Upper lobe of left lung (tissue), 6 donors: ENCODE measurements at regions not wholly inside any gene's neighbourhood (a gene's known extent, or its start where the extent isn't known, plus 50 kb on each side); places are given as distances from the start of the nearest gene placed in this dataset.

Source experiments
- ATAC-seq, 2 donors: fragments of 200-7000 bp; cut with Tn5 transposase; one replicate each; pipeline ENCODE4 v1.9.1; 2022; ENCODE audit warnings: mild to moderate bottlenecking in 2 of 2, moderate library complexity in 2 of 2; ENCODE audit not compliant: low FRiP score in 2 of 2
- DNase-seq, 2 donors: peaks; one replicate each; pipeline ENCODE4 v3.0.0-alpha.2; 2019 to 2020
- H3K27ac ChIP-seq, 4 donors: fragments of 200-600 bp; sonication (generic); one replicate each; pipeline ENCODE4 v1.5.1; 2016 to 2019
- H3K27me3 ChIP-seq, 4 donors: fragments of 200-600 bp; sonication (generic); one replicate each; pipeline ENCODE4 v1.5.1; 2017 to 2019
- H3K36me3 ChIP-seq, 4 donors: fragments of 200-600 bp; sonication (generic); one replicate each; pipeline ENCODE4 v1.5.1; 2016 to 2019
- H3K4me1 ChIP-seq, 4 donors: fragments of 200-600 bp; sonication (generic); one replicate each; pipeline ENCODE4 v1.5.1; 2018 to 2019
- H3K4me3 ChIP-seq, 4 donors: fragments of 200-600 bp; sonication (generic); one replicate each; pipeline ENCODE4 v1.5.1; 2017 to 2019; ENCODE audit warnings: mild to moderate bottlenecking in 2 of 4, moderate library complexity in 1 of 4
- H3K9me3 ChIP-seq, 4 donors: fragments of 200-600 bp; sonication (generic); one replicate each; pipeline ENCODE4 v1.5.1; 2018 to 2019
- EP300 ChIP-seq, 4 donors: sonication (generic); formaldehyde crosslinking; IDR thresholded peaks; one replicate each; pipeline ENCODE4 v1.5.1; 2017; ENCODE audit warnings: antibody characterized with exemption in 4 of 4, control low read depth in 2 of 4
- POLR2A ChIP-seq, 4 donors: fragments of 450-650 bp; IDR thresholded peaks; one replicate each; pipeline ENCODE4 v1.5.1; 2016 to 2017; ENCODE audit warnings: antibody characterized with exemption in 4 of 4, mild to moderate bottlenecking in 2 of 4
- POLR2AphosphoS5 ChIP-seq, 2 donors: sonication (generic); formaldehyde crosslinking; IDR thresholded peaks; one replicate each; pipeline ENCODE4 v1.5.1; 2017; ENCODE audit warnings: antibody characterized with exemption in 2 of 2
- WGBS, 2 donors: methylation state at CpG; one replicate each; pipeline ENCODE4 v1.1.5; 2017 to 2018; 5-methylcytosine and 5-hydroxymethylcytosine counted together
- TF ChIP-seq, protein P1 (sequence below), 6 experiments: fragments of 450-650 bp in 4 of 6; fragments of 200-600 bp in 2 of 6; sonication (generic) in 2 of 6; IDR thresholded peaks; one replicate each; pipeline ENCODE4 v1.5.1; 2016 to 2019; ENCODE audit warnings: antibody characterized with exemption in 6 of 6
- donor health status: DM: no; HTN: no; CAD: no; lungs with moderate emphysema.
- donor health status: DM: no; HTN: yes; CAD: no; lungs with severe emphysema.

DNA sequence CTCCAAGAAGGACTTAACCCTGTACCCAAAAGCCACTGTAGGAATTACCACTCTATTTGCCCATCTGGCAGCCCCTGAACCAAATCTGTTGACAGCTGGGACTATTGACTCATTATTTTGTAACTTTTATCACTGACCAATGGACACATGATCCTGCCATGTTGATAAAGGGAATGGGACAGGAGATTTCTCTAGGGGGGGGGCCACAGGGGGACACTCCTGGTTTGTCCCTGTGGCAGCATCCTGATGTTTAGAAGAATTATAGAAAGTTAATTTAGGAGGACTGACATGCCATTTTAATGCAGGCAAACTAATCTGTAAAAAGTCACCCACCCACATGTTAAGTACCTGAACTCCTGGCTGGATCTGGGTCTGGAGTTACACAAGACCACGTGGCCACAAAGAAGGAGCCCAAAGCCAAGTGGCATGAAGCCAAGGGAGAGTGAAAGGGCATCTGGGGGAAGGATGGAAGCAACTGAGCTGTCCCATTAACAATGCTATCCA lies 558.1 kb downstream of the ETS1 start:
- no peak overlapping the region for H3K4me3 ChIP-seq
- no peak overlapping the region for H3K27ac ChIP-seq
- TF ChIP-seq POLR2AphosphoS5 (IDR thresholded peaks at IDR 0.05) = no peak
- TF ChIP-seq POLR2A (IDR thresholded peaks at IDR 0.05) = no peak
- TF ChIP-seq, protein P1, sequence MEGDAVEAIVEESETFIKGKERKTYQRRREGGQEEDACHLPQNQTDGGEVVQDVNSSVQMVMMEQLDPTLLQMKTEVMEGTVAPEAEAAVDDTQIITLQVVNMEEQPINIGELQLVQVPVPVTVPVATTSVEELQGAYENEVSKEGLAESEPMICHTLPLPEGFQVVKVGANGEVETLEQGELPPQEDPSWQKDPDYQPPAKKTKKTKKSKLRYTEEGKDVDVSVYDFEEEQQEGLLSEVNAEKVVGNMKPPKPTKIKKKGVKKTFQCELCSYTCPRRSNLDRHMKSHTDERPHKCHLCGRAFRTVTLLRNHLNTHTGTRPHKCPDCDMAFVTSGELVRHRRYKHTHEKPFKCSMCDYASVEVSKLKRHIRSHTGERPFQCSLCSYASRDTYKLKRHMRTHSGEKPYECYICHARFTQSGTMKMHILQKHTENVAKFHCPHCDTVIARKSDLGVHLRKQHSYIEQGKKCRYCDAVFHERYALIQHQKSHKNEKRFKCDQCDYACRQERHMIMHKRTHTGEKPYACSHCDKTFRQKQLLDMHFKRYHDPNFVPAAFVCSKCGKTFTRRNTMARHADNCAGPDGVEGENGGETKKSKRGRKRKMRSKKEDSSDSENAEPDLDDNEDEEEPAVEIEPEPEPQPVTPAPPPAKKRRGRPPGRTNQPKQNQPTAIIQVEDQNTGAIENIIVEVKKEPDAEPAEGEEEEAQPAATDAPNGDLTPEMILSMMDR (IDR thresholded peaks at IDR 0.05) = no peak
- TF ChIP-seq EP300 (IDR thresholded peaks at IDR 0.05) = no peak
- WGBS, 2 donors = 0 to 5% methylated on average over 1 of the region's 1 CpG
- H3K27me3 ChIP-seq = no peaks in the 10 kb centered on the region
- H3K9me3 ChIP-seq = no peaks in the 10 kb centered on the region
- no peaks in the 10 kb centered on the region for H3K36me3 ChIP-seq
- no peak for DNase-seq
- H3K4me1 ChIP-seq = peaks cover 0 to 5% (median 1%) of the 10 kb centered on the region in 4 donors
- ATAC-seq = no peak

DNA sequence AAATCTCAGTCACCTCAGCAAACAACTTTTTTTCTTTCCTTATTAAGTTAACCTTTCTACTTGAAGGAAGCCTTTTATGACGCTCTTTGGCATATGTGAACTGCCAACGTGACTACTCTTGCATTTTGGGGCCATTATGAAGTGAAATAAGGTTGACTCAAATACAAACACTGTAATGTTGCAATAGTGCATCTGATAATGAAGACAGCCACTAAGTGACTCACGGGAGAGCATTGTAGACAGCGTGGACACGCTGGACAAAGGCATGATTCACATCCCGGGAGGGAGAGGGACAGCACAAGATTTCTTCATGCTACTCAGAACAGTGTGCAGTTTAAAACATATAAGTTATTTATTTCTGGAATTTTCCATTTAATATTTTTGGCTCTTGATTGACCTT lies 560.8 kb downstream of the ETS1 start:
- 48 to 57% methylated on average over 6 of the region's 6 CpGs for WGBS, 2 donors
- TF ChIP-seq EP300 (IDR thresholded peaks at IDR 0.05) = no peak
- TF ChIP-seq, protein P1 (IDR thresholded peaks at IDR 0.05) = no peak
- no peak for TF ChIP-seq POLR2AphosphoS5 (IDR thresholded peaks at IDR 0.05)
- TF ChIP-seq POLR2A (IDR thresholded peaks at IDR 0.05) = no peak
- Histone ChIP-seq H3K27me3 (no peaks in the 10 kb centered on the region), H3K4me1 (peaks cover 0 to 5% (median under 1%) of the 10 kb centered on the region in 4 donors), H3K9me3 (no peaks in the 10 kb centered on the region), H3K27ac (no peak overlapping the region), H3K4me3 (no peak overlapping the region), H3K36me3 (no peaks in the 10 kb centered on the region)
- DNase-seq = no peak
- peak in 1 of 2 donors; percentile 59 for ATAC-seq

DNA sequence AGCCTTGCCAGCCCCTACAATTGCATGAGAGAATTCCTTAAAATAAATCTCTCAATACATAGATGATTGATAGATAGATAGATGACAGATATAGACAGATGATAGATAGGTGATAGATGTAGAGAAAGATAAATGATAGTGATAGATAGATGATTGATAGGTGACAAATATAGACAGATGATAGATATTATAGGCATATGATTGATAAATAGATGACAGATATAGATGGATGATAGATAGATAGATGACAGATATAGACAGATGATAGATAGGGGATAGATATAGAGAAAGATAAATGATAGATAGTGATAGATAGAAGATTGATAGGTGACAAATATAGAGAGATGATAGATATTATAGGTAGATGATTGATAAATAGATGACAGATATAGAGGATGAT lies 564.6 kb downstream of the ETS1 start:
- no peaks in the 10 kb centered on the region for H3K36me3 ChIP-seq
- ATAC-seq = no peak
- H3K4me1 ChIP-seq = no peaks in the 10 kb centered on the region
- no peak overlapping the region for H3K4me3 ChIP-seq
- TF ChIP-seq EP300 (IDR thresholded peaks at IDR 0.05) = no peak
- TF ChIP-seq, protein P1 (IDR thresholded peaks at IDR 0.05) = no peak
- TF ChIP-seq POLR2AphosphoS5 (IDR thresholded peaks at IDR 0.05) = no peak
- TF ChIP-seq POLR2A (IDR thresholded peaks at IDR 0.05) = no peak
- no peaks in the 10 kb centered on the region for H3K27me3 ChIP-seq
- no peak overlapping the region for H3K27ac ChIP-seq
- no peak for DNase-seq
- H3K9me3 ChIP-seq = no peaks in the 10 kb centered on the region

DNA sequence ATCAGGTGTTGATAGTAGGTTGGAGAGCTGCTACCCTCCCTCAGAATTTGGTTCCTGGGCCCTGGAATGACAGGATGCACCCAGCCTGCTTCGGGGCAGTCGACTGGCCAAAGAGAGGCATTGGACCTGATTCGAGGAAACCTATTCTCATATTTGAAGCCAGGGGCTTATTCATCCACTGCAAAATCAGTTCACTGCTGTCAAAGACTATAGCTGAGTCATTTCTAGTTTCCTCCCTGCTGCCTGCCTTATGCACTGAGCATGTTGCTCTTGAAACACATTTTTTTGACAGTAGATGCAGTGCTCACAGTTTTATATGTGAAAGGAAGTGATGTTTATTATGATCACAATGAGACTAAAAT lies 565.4 kb downstream of the ETS1 start:
- H3K9me3 ChIP-seq = no peaks in the 10 kb centered on the region
- H3K27me3 ChIP-seq = no peaks in the 10 kb centered on the region
- H3K4me1 ChIP-seq = no peaks in the 10 kb centered on the region
- ATAC-seq (no peak), DNase-seq (no peak)
- no peak overlapping the region for H3K27ac ChIP-seq
- no peak for TF ChIP-seq POLR2A (IDR thresholded peaks at IDR 0.05)
- no peak for TF ChIP-seq EP300 (IDR thresholded peaks at IDR 0.05)
- TF ChIP-seq, protein P1 (IDR thresholded peaks at IDR 0.05) = no peak
- no peak for TF ChIP-seq POLR2AphosphoS5 (IDR thresholded peaks at IDR 0.05)
- WGBS, 2 donors = 63 to 70% methylated on average over 3 of the region's 3 CpGs
- no peaks in the 10 kb centered on the region for H3K36me3 ChIP-seq
- H3K4me3 ChIP-seq = no peak overlapping the region

DNA sequence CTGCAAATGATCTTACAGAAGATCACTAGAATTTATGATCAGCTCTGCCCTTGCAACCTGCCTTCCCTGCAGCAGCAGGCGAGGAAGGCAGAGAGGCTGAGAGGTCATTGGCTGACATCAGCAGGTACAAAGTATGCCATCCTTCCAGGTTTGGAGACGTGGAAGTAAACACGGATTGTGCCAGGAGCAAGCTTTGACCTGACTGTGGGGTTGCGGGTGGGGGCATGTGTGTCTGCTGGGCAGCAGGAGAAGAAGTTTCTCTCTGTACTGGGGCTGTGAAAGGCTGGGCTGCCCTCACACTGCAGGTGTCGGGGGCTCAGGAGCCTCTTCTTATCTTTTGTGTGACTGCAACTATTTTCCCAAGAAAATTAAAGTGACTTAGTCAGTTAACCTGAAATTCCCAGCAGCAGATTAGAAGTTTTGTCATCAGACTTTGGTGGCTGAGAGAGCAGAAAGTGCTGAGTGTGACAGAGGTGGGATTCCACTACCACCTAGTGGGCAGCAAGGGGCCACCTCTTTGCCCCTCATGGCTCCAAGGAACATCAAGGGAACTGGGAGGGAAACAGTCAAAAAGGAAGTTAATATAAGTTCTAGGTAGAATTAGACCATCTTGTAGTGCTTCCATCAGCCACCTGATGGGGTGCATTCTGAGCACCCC lies 565.9 kb downstream of the ETS1 start:
- ATAC-seq (no peak), DNase-seq (no peak)
- no peaks in the 10 kb centered on the region for H3K4me1 ChIP-seq
- 60 to 71% methylated on average over 5 of the region's 5 CpGs for WGBS, 2 donors
- H3K36me3 ChIP-seq = no peaks in the 10 kb centered on the region
- no peak overlapping the region for H3K27ac ChIP-seq
- TF ChIP-seq, protein P1 (IDR thresholded peaks at IDR 0.05) = no peak
- TF ChIP-seq POLR2A (IDR thresholded peaks at IDR 0.05) (no peak), EP300 (IDR thresholded peaks at IDR 0.05) (no peak), POLR2AphosphoS5 (IDR thresholded peaks at IDR 0.05) (no peak)
- H3K27me3 ChIP-seq = no peaks in the 10 kb centered on the region
- no peaks in the 10 kb centered on the region for H3K9me3 ChIP-seq
- no peak overlapping the region for H3K4me3 ChIP-seq
